Prostate gland (tissue), 2 donors: ENCODE measurements at regions not wholly inside any gene's neighbourhood (a gene's known extent, or its start where the extent isn't known, plus 50 kb on each side); places are given as distances from the start of the nearest gene placed in this dataset.

ENCODE experiments used
- DNase-seq: peaks from one replicate; pipeline ENCODE4 v3.0.0-alpha.2; 2019; ENCODE audit warnings: low spot score
- H3K27ac ChIP-seq, 2 donors: fragments of 200-600 bp; sonication (generic); 2 replicates each; pipeline ENCODE4 v1.5.1; 2017 to 2019
- H3K27me3 ChIP-seq: fragments of 200-600 bp; sonication (generic); replicated peaks from 2 replicates; pipeline ENCODE4 v1.5.1; 2019; ENCODE audit not compliant: insufficient read depth
- H3K36me3 ChIP-seq, 2 donors: fragments of 200-600 bp; sonication (generic); 1 replicate in 1 of 2; 2 replicates in 1 of 2; pipeline versions ENCODE4 v1.5.1 to v1.8.1; 2017 to 2019
- H3K4me1 ChIP-seq: fragments of 200-600 bp; sonication (generic); replicated peaks from 2 replicates; pipeline ENCODE4 v1.5.1; 2019
- H3K4me3 ChIP-seq, 2 donors: fragments of 200-600 bp; sonication (generic); 2 replicates each; pipeline ENCODE4 v1.5.1; 2017 to 2019
- H3K9me3 ChIP-seq: fragments of 200-600 bp; sonication (generic); 2 replicates; pipeline ENCODE4 v1.5.1; 2017
- CTCF ChIP-seq, 4 experiments: fragments of 200-600 bp in 2 of 4; fragments of 450-650 bp in 2 of 4; sonication (generic) in 2 of 4; IDR thresholded peaks; 1 replicate in 3 of 4; 2 replicates in 1 of 4; pipeline ENCODE4 v1.5.1; 2016 to 2019; ENCODE audit warnings: antibody characterized with exemption in 4 of 4, mild to moderate bottlenecking in 2 of 4, moderate library complexity in 2 of 4
- POLR2A ChIP-seq: fragments of 450-650 bp; IDR thresholded peaks from one replicate; pipeline ENCODE4 v1.6.1; 2016; ENCODE audit warnings: antibody characterized with exemption, mild to moderate bottlenecking
- POLR2AphosphoS5 ChIP-seq: sonication (generic); formaldehyde crosslinking; IDR thresholded peaks from one replicate; pipeline ENCODE4 v1.6.1; 2017; ENCODE audit warnings: antibody characterized with exemption
- WGBS: methylation state at CpG from one replicate; pipeline ENCODE4 v1.1.5; 2018; 5-methylcytosine and 5-hydroxymethylcytosine counted together
- intact Hi-C: fragments of 100-400 bp; cut with DNase I; formaldehyde crosslinking; loops from one replicate; pipeline ENCODE4 v1.14.2; 2022

DNA sequence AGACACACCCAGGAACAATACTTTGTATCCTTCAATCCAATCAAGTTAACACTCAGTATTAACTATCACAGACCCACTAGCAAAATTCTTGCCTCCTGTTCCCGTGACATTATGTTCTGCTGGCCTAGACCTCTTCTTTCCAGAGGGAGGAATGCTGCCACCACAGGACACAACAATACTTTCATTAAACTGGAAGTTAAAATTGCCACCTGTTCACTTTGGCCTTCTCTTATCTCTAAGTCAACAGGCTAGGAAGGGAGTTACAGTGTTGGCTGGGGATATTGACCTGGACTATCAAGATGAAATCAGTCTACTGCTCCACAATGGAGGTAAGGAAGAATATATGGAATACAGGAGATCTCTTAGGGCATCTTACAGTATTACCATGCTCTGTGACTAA lies 1000.4 kb upstream of the GBE1 start:
- Histone ChIP-seq H3K27me3 (no peaks in the 10 kb centered on the region), H3K4me1 (no peaks in the 10 kb centered on the region), H3K36me3 (no peaks in the 10 kb centered on the region), H3K9me3 (no peaks in the 10 kb centered on the region), H3K4me3 (no peak overlapping the region), H3K27ac (no peak overlapping the region)
- TF ChIP-seq POLR2A (no peak), CTCF (IDR thresholded peaks at IDR 0.05) (no peak), POLR2AphosphoS5 (no peak)
- 89% methylated on average over 1 of the region's 1 CpG for WGBS
- intact Hi-C loops: no loop called here
- no peak for DNase-seq

DNA sequence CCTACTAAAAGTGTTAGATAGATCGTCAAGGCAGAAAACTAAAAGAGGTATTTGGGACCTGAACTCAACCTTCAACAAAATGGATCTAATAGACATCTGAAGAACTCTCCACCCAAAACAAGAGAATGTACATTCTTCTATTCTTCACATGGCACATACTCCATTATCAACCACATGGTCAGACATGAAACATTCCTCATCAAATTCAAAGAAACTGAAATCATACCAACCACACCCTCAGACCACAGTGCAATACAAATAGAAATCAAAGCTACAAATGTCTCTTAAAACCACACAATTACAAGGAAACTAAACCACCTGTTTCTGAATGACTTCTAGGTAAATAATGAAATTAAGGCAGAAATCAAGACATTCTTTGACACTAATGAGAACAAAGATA lies 984.1 kb upstream of the GBE1 start:
- Histone ChIP-seq H3K27ac (no peak overlapping the region), H3K4me3 (no peak overlapping the region), H3K9me3 (no peaks in the 10 kb centered on the region), H3K4me1 (no peaks in the 10 kb centered on the region), H3K36me3 (no peaks in the 10 kb centered on the region), H3K27me3 (no peaks in the 10 kb centered on the region)
- DNase-seq: no peak
- WGBS: 35% methylated on average over 1 of the region's 1 CpG
- TF ChIP-seq POLR2A (no peak), POLR2AphosphoS5 (no peak), CTCF (IDR thresholded peaks at IDR 0.05) (no peak)
- intact Hi-C loops: no loop called here

GRCh38 chr3:82743196-82743595 lies 981.8 kb upstream of the GBE1 start:
- no peaks in the 10 kb centered on the region for H3K4me1 ChIP-seq
- no peaks in the 10 kb centered on the region for H3K9me3 ChIP-seq
- intact Hi-C loops: no loop called here
- TF ChIP-seq POLR2A (no peak), CTCF (IDR thresholded peaks at IDR 0.05) (no peak), POLR2AphosphoS5 (no peak)
- no peak overlapping the region for H3K27ac ChIP-seq
- H3K27me3 ChIP-seq: no peaks in the 10 kb centered on the region
- H3K36me3 ChIP-seq: no peaks in the 10 kb centered on the region
- DNase-seq: no peak
- WGBS: 87% methylated on average over 5 of the region's 5 CpGs
- no peak overlapping the region for H3K4me3 ChIP-seq

DNA sequence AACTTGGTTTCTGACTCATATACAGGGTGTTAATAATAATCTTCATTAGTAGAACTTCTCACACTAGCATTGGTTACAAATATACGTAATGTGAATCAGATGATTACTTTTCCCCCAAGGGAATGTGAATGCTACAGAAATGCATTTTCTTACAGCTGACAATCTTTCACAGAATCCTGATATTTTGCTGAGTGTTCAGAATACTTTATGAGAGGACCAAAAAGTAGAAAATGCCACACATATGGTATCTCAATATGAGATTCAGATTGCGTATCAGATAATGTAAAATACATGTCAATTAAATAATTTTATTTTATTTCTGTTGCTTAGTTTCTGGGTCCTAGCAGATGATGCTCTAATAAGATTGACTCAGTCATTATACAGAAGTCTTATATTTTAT lies 979.9 kb upstream of the GBE1 start:
- H3K9me3 ChIP-seq: no peaks in the 10 kb centered on the region
- no peak for TF ChIP-seq POLR2AphosphoS5
- TF ChIP-seq POLR2A: no peak
- no peak for TF ChIP-seq CTCF (IDR thresholded peaks at IDR 0.05)

DNA sequence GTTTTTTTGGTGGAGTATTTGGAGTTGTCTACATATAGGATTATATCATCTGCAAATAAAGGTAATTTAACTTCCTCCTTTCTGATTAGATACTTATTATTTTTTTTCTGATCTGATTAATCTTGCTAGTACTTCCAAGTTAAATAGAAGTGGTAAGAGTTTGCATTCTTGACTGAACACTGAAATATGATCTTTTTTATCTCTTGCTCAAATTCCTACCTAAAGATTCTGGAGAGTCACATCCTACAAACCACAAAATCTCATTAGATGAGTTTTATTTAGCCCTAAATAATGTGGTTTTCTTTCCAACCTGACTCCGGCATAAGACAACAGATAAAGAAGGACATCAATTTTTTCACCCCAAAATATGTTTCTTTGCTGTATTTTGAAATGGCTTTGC lies 977.9 kb upstream of the GBE1 start:
- no peak overlapping the region for H3K4me3 ChIP-seq
- no peaks in the 10 kb centered on the region for H3K9me3 ChIP-seq
- no peak overlapping the region for H3K27ac ChIP-seq
- DNase-seq: no peak
- H3K4me1 ChIP-seq: no peaks in the 10 kb centered on the region
- intact Hi-C loops: no loop called here
- TF ChIP-seq POLR2AphosphoS5 (no peak), CTCF (IDR thresholded peaks at IDR 0.05) (no peak), POLR2A (no peak)
- WGBS: 56% methylated on average over 1 of the region's 1 CpG
- H3K27me3 ChIP-seq: no peaks in the 10 kb centered on the region
- no peaks in the 10 kb centered on the region for H3K36me3 ChIP-seq

More for the DNA sequence above, 979.9 kb upstream of the GBE1 start:
- DNase-seq: no peak
- Histone ChIP-seq H3K4me3 (no peak overlapping the region), H3K27me3 (no peaks in the 10 kb centered on the region), H3K36me3 (no peaks in the 10 kb centered on the region), H3K4me1 (no peaks in the 10 kb centered on the region), H3K27ac (no peak overlapping the region)
- 94% methylated on average over 2 of the region's 2 CpGs for WGBS
- intact Hi-C loops: no loop called here
